OCI-LY3 (cell line): ENCODE measurements at regions not wholly inside any gene's neighbourhood (a gene's known extent, or its start where the extent isn't known, plus 50 kb on each side); places are given as distances from the start of the nearest gene placed in this dataset.

Source experiments
- H2AFZ ChIP-seq: fragments of 200-600, 300-600 bp; shearing (Covaris generic); 2 replicates; pipeline ENCODE4 v1.6.0; 2014; ENCODE audit warnings: antibody characterized with exemption, low read depth, low read length
- H3K27ac ChIP-seq: fragments of 200-600, 300-600 bp; sonication (generic); 2 replicates; pipeline ENCODE4 v1.5.1; 2014; ENCODE audit warnings: mild to moderate bottlenecking, low read length, moderate library complexity, mixed read lengths
- H3K27me3 ChIP-seq: fragments of 200-600, 300-600 bp; sonication (generic); 2 replicates; pipeline ENCODE4 v1.6.1; 2014; ENCODE audit warnings: low read depth, low read length, mixed read lengths
- H3K36me3 ChIP-seq: fragments of 200-600, 300-600 bp; sonication (generic); replicated peaks from 2 replicates; pipeline ENCODE3; 2014; ENCODE audit warnings: low read depth, low read length, mixed read lengths
- H3K4me1 ChIP-seq: fragments of 300-600, 200-600 bp; sonication (generic); 2 replicates; pipeline ENCODE4 v1.6.1; 2014; ENCODE audit warnings: low read length, mixed read lengths
- H3K4me2 ChIP-seq: fragments of 200-600, 300-600 bp; sonication (generic); 2 replicates; pipeline ENCODE4 v1.6.1; 2014; ENCODE audit warnings: low read length, mixed read lengths
- H3K4me3 ChIP-seq: fragments of 300-600, 200-600 bp; sonication (generic); 2 replicates; pipeline ENCODE4 v1.5.1; 2014; ENCODE audit warnings: antibody characterized with exemption, mild to moderate bottlenecking, low read length, moderate library complexity
- H3K79me2 ChIP-seq: fragments of 300-600, 200-600 bp; shearing (Covaris generic); 2 replicates; pipeline ENCODE4 v1.6.1; 2014; ENCODE audit warnings: mild to moderate bottlenecking, low read length, mixed read lengths
- H3K9ac ChIP-seq: fragments of 300-600, 200-600 bp; shearing (Covaris generic); 2 replicates; pipeline ENCODE4 v1.6.0; 2014; ENCODE audit warnings: mild to moderate bottlenecking, low read length, moderate library complexity
- H3K9me3 ChIP-seq: fragments of 200-600, 300-600 bp; shearing (Covaris generic); 2 replicates; pipeline ENCODE4 v1.6.1; 2014; ENCODE audit warnings: low read length, mixed read lengths; ENCODE audit not compliant: insufficient read depth
- H4K20me1 ChIP-seq: fragments of 200-600, 300-600 bp; sonication (generic); 2 replicates; pipeline ENCODE4 v1.6.1; 2016; ENCODE audit warnings: low read length, mixed read lengths; ENCODE audit not compliant: insufficient read depth
- CTCF ChIP-seq: fragments of 200-600, 300-600 bp; sonication (generic); IDR thresholded peaks from 2 replicates; pipeline ENCODE4 v1.5.1; 2014; ENCODE audit warnings: antibody characterized with exemption, low read length, low read depth
- EZH2phosphoT487 ChIP-seq: fragments of 200-600 bp; shearing (Covaris generic); IDR thresholded peaks from 2 replicates; pipeline ENCODE4 v1.6.1; 2018; ENCODE audit warnings: antibody characterized with exemption, mixed run types, low read depth

- TF ChIP-seq CTCF (no peak), EZH2phosphoT487 (no peak)
- Histone ChIP-seq H3K36me3 (no peaks in the 10 kb centered on the region), H3K27me3 (peaks cover 4% of the 10 kb centered on the region; the same call in 1 of the 2 replicates), H3K9ac (no peak overlapping the region), H4K20me1 (no peaks in the 10 kb centered on the region), H3K4me3 (no peak overlapping the region), H3K79me2 (no peaks in the 10 kb centered on the region), H2AFZ (no peak overlapping the region), H3K4me2 (no peak overlapping the region), H3K4me1 (no peaks in the 10 kb centered on the region), H3K27ac (no peak overlapping the region), H3K9me3 (no peaks in the 10 kb centered on the region)
Measured at GRCh38 chr1:38657873-38658272, 201.7 kb downstream of the RRAGC start.

GRCh38 chr1:38657207-38657840, 202.2 kb downstream of the RRAGC start:
- no peaks in the 10 kb centered on the region for H3K36me3 ChIP-seq
- H3K79me2 ChIP-seq = no peaks in the 10 kb centered on the region

GRCh38 chr1:38656726-38657125, 202.8 kb downstream of the RRAGC start:
- TF ChIP-seq EZH2phosphoT487 = no peak
- no peak for TF ChIP-seq CTCF
- Histone ChIP-seq H3K4me3 (no peak overlapping the region), H2AFZ (no peak overlapping the region), H3K9me3 (no peaks in the 10 kb centered on the region), H3K27ac (no peak overlapping the region), H3K27me3 (peaks cover 4% of the 10 kb centered on the region; the same call in 1 of the 2 replicates), H3K4me1 (no peaks in the 10 kb centered on the region), H3K79me2 (no peaks in the 10 kb centered on the region), H4K20me1 (no peaks in the 10 kb centered on the region), H3K9ac (no peak overlapping the region), H3K36me3 (no peaks in the 10 kb centered on the region), H3K4me2 (no peak overlapping the region)

More at GRCh38 chr1:38657207-38657840, 202.2 kb downstream of the RRAGC start:
- Histone ChIP-seq H3K4me1 (no peaks in the 10 kb centered on the region), H2AFZ (no peak overlapping the region), H4K20me1 (no peaks in the 10 kb centered on the region), H3K27ac (no peak overlapping the region), H3K9ac (no peak overlapping the region), H3K4me2 (no peak overlapping the region), H3K27me3 (peaks cover 4% of the 10 kb centered on the region; the same call in 1 of the 2 replicates), H3K4me3 (no peak overlapping the region), H3K9me3 (no peaks in the 10 kb centered on the region)
- TF ChIP-seq CTCF = no peak

- peaks cover 4% of the 10 kb centered on the region; the same call in 1 of the 2 replicates for H3K27me3 ChIP-seq
- no peak overlapping the region for H3K4me3 ChIP-seq
- no peaks in the 10 kb centered on the region for H3K9me3 ChIP-seq
- H4K20me1 ChIP-seq = no peaks in the 10 kb centered on the region
- H3K79me2 ChIP-seq = no peaks in the 10 kb centered on the region
- H3K4me2 ChIP-seq = no peak overlapping the region
- H3K4me1 ChIP-seq = no peaks in the 10 kb centered on the region
- TF ChIP-seq CTCF = no peak
- no peak for TF ChIP-seq EZH2phosphoT487
- H3K27ac ChIP-seq = no peak overlapping the region
- no peak overlapping the region for H3K9ac ChIP-seq
- H3K36me3 ChIP-seq = no peaks in the 10 kb centered on the region
- no peak overlapping the region for H2AFZ ChIP-seq
Measured at GRCh38 chr1:38652217-38652616, 207.4 kb downstream of the RRAGC start.
